Stomach smooth muscle (tissue), 2 donors: ENCODE measurements at regions not wholly inside any gene's neighbourhood (a gene's known extent, or its start where the extent isn't known, plus 50 kb on each side); places are given as distances from the start of the nearest gene placed in this dataset.

Experiments
- H3K27ac ChIP-seq: one replicate; pipeline ENCODE4 v1.7.0; 2013; ENCODE audit warnings: mild to moderate bottlenecking, low read length, inconsistent platforms
- H3K27me3 ChIP-seq, 2 donors: one replicate each; pipeline ENCODE4 v1.7.0; 2013; ENCODE audit warnings: low read length in 2 of 2; ENCODE audit not compliant: insufficient read depth in 2 of 2, control insufficient read depth in 1 of 2
- H3K36me3 ChIP-seq, 2 donors: one replicate each; pipeline ENCODE4 v1.7.0; 2013; ENCODE audit warnings: low read length in 2 of 2; ENCODE audit not compliant: control insufficient read depth in 2 of 2, insufficient read depth in 2 of 2
- H3K4me1 ChIP-seq: one replicate; pipeline ENCODE4 v1.7.0; 2013; ENCODE audit warnings: low read length; ENCODE audit not compliant: control insufficient read depth, insufficient read depth
- H3K4me3 ChIP-seq, 2 donors: one replicate each; pipeline ENCODE4 v1.7.0; 2013; ENCODE audit warnings: low read length in 2 of 2
- H3K9ac ChIP-seq, 2 donors: one replicate each; pipeline ENCODE4 v1.7.0; 2013; ENCODE audit warnings: low read length in 2 of 2, mild to moderate bottlenecking in 1 of 2
- H3K9me3 ChIP-seq, 2 donors: one replicate each; pipeline ENCODE4 v1.7.0; 2013; ENCODE audit warnings: low read length in 2 of 2; ENCODE audit not compliant: control insufficient read depth in 2 of 2
- donor health status: healthy.
- donor health status: Pancreatic carcinoma.

DNA sequence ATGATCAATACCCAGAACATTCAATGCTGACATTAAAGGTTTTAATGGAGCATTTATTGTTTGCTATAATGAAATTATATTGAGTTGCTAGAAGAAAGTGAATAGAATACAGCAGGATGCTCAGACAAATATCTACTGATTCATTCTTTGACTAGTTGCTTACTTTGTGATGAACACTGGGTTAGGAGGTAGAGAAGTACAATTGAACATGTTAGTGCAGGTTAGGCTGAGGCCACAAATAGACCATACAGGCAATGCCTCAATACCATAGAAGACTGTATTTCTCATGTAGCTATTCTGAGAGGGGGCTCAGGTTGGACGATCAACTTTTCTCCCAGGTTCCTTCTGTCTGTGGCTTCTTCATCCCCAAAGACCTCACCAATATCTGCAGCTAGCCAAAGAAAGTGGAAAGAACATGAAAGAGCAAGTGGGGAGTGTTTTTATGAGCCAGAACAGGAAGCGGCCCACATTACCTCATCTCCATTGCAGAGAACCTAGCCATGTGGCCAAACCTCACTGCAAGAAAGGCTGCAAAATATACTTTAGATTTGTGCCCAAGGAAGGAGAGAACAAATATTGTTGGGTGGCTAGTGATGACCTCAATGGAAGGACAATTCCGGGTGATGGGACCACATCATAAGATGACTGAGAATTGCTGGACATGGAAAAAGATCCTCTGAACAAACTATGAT is 180.3 kb upstream of the GATB start:
- no peaks in the 10 kb centered on the region for H3K9me3 ChIP-seq
- H3K27ac ChIP-seq: no peak overlapping the region
- no peak overlapping the region for H3K4me3 ChIP-seq
- no peaks in the 10 kb centered on the region for H3K4me1 ChIP-seq
- H3K36me3 ChIP-seq: no peaks in the 10 kb centered on the region
- H3K9ac ChIP-seq: no peak overlapping the region
- peaks cover 0 to 2% of the 10 kb centered on the region in 2 donors for H3K27me3 ChIP-seq

GRCh38 chr4:151940291-151940690 is 179.5 kb upstream of the GATB start:
- H3K4me3 ChIP-seq: no peak overlapping the region

GRCh38 chr4:151939670-151940069 is 178.9 kb upstream of the GATB start:
- H3K27ac ChIP-seq: no peak overlapping the region
- H3K36me3 ChIP-seq: no peaks in the 10 kb centered on the region
- no peak overlapping the region for H3K9ac ChIP-seq
- no peaks in the 10 kb centered on the region for H3K9me3 ChIP-seq
- no peaks in the 10 kb centered on the region for H3K4me1 ChIP-seq
- H3K27me3 ChIP-seq: peaks cover 0 to 2% of the 10 kb centered on the region in 2 donors
- H3K4me3 ChIP-seq: no peak overlapping the region

More at GRCh38 chr4:151940291-151940690, 179.5 kb upstream of the GATB start:
- peaks cover 0 to 2% of the 10 kb centered on the region in 2 donors for H3K27me3 ChIP-seq
- no peaks in the 10 kb centered on the region for H3K4me1 ChIP-seq
- no peak overlapping the region for H3K9ac ChIP-seq
- H3K36me3 ChIP-seq: no peaks in the 10 kb centered on the region
- no peaks in the 10 kb centered on the region for H3K9me3 ChIP-seq
- no peak overlapping the region for H3K27ac ChIP-seq

DNA sequence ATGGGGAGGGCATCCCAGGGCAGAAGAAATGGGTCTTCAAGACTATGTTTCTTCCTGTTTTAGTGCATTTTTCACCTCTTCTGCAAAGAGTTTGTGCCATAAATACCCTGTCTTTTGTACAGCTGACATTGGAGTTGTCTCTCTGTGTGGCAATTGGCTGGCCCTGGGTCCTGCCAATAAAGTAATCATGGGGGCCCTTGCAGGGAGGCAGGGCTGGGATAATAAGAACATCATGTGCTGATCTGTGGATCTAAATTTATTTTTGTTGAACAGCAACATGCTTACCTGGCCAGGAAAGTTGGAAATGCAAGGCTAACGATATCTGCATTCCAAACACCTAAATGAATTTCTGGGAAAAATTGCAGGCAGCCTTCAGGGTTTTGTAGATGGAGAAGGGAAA is 174.6 kb upstream of the GATB start:
- Histone ChIP-seq H3K36me3 (no peaks in the 10 kb centered on the region), H3K9me3 (no peaks in the 10 kb centered on the region), H3K27me3 (peaks cover 0 to 2% of the 10 kb centered on the region in 2 donors), H3K27ac (no peak overlapping the region), H3K4me1 (no peaks in the 10 kb centered on the region), H3K4me3 (no peak overlapping the region), H3K9ac (no peak overlapping the region)

DNA sequence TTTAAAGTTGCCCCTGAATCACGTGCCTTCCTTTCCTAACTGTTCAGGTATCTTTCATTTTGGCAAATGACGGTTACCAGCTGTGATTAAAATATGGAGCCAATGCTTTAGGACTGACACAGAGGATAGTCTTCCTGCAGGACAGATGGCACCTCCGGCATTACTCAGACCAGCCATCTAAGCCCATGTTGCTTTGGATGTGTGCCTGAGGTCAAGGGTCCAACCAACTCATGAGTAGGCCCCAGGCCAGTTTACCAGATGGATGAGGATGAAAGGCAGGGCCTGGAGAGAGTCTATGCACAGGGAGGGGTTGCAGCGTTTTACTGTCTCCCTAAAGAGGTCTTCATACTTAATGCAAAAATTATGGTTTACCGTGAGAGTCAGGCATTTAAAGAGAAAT is 174.0 kb upstream of the GATB start:
- H3K9me3 ChIP-seq: no peaks in the 10 kb centered on the region
- no peak overlapping the region for H3K9ac ChIP-seq
- no peaks in the 10 kb centered on the region for H3K4me1 ChIP-seq
- no peaks in the 10 kb centered on the region for H3K36me3 ChIP-seq
- H3K27ac ChIP-seq: no peak overlapping the region
- peaks cover 0 to 2% of the 10 kb centered on the region in 2 donors for H3K27me3 ChIP-seq
- H3K4me3 ChIP-seq: no peak overlapping the region

DNA sequence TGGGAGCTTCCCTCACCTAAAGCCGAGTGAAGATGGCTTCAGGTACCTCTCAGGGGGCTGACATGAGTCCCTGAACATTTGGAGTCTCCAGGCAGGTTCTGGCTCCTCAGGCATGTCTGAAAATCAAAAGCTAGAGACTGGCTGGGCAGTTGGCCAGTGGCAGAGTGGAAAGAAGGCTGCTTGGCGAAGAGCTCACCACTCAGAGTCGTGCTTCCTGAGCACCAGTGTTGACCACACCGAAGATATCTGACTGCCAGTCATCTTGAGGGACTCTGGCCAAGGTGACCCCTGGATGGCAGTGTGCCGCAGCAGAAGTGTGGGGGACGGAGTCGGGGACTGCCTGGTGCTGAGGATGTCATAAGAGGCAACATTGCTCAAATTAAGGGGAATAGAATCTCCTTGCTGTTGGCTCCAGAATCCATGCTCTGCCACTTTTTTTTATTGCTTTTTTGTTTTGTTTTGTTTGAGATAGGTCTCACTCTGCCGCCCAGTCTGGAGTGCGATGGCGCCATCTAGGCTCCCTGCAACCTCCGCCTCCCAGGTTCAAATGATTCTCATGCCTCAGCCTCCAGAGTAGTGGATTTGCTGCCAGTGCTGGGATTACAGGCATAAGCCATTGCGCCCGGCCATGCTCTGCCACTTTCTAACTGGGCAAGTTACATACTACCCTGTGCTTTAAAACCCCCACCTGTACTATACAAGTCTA is 172.5 kb upstream of the GATB start:
- no peaks in the 10 kb centered on the region for H3K36me3 ChIP-seq
- no peak overlapping the region for H3K4me3 ChIP-seq
- no peaks in the 10 kb centered on the region for H3K4me1 ChIP-seq
- peaks cover 0 to 2% of the 10 kb centered on the region in 2 donors for H3K27me3 ChIP-seq
- no peaks in the 10 kb centered on the region for H3K9me3 ChIP-seq
- H3K27ac ChIP-seq: no peak overlapping the region
- no peak overlapping the region for H3K9ac ChIP-seq

DNA sequence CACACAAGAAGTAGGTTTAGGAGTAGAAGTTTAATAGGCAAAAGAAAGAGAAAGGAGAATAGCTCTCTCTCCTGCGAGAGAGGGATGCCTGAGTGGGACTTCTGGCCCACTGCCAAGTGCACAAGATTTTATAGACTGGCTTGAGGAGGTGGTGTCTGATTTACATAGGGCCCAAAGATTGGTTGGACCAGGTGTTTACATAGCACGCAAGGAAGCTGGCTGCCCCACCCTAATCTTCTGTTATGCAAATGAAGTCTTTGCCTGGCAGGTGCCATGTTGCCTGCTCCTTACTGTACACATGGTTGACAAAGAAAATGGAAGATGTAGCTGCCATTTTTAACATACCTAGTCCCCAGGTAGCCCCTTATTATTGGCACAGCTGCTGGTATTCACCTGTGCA is 170.8 kb upstream of the GATB start:
- H3K36me3 ChIP-seq: no peaks in the 10 kb centered on the region
- H3K27ac ChIP-seq: no peak overlapping the region
- no peak overlapping the region for H3K9ac ChIP-seq
- no peaks in the 10 kb centered on the region for H3K27me3 ChIP-seq
- H3K9me3 ChIP-seq: no peaks in the 10 kb centered on the region
- no peak overlapping the region for H3K4me3 ChIP-seq
- H3K4me1 ChIP-seq: no peaks in the 10 kb centered on the region

DNA sequence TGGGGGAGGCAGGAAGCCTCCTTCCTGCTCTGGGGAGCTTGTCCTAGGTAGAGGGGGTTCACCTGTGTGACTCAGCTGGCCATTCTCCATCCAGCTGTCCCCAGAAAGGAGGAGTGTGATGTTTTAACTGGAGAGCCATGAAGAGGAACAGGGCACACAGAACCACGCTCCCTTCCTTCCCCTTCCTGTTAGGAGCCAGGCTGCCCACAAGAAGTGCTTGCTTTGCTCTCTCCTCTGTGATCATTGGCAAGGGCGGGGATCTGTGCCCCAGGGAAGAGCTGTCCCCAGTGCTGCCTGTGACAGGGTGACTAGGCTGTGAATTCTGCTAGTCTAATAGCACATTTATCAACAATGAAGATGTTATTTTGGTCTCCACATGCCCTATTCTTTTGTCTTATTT is 169.6 kb upstream of the GATB start:
- Histone ChIP-seq H3K9ac (no peak overlapping the region), H3K36me3 (no peaks in the 10 kb centered on the region), H3K9me3 (no peaks in the 10 kb centered on the region), H3K27ac (no peak overlapping the region), H3K4me1 (no peaks in the 10 kb centered on the region), H3K27me3 (no peaks in the 10 kb centered on the region), H3K4me3 (no peak overlapping the region)

- Histone ChIP-seq H3K4me3 (no peak overlapping the region), H3K27ac (no peak overlapping the region), H3K4me1 (no peaks in the 10 kb centered on the region), H3K36me3 (no peaks in the 10 kb centered on the region), H3K9ac (no peak overlapping the region), H3K27me3 (no peaks in the 10 kb centered on the region), H3K9me3 (no peaks in the 10 kb centered on the region)
Measured at GRCh38 chr4:151928112-151928511, 167.3 kb upstream of the GATB start.

DNA sequence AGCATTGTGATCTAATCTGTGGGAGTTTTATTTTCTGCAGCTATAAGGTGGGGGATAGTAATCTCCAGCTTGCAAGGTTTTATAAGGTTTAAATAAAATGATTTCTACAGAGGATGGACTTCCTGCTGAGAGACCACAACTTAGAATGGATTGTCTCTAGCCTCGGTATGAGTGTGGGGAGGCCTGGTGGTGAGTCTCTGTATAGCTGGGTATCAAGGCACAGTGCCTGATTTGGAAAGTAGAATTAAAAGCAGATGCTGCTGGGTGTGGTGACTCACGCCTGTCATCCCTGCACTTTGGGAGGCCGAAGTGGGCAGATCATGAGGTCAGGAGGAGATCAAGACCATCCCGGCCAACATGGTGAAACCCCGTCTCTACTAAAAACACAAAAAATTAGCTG is 162.0 kb upstream of the GATB start:
- H3K9me3 ChIP-seq: no peaks in the 10 kb centered on the region
- H3K4me1 ChIP-seq: no peaks in the 10 kb centered on the region
- no peak overlapping the region for H3K27ac ChIP-seq
- H3K9ac ChIP-seq: no peak overlapping the region
- H3K27me3 ChIP-seq: no peaks in the 10 kb centered on the region
- no peak overlapping the region for H3K4me3 ChIP-seq
- H3K36me3 ChIP-seq: no peaks in the 10 kb centered on the region

DNA sequence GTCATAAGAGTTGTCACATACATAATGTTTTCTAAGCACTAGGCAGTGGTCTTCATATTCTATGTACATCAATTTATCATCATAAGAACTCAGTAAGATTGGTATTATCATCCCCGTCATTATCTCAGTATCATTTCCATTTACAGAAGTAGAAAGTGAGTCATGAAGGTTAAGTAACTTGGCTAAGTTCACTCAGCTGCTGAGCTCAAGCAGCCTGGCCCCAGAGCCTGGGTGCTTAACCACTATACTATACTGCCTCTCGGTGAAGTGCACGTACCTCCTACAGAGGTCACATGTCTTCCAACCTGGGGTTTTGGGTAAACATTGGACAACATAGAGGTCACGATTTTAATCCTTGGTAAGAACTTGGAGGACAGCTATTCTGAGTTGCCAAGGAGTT is 161.5 kb upstream of the GATB start:
- Histone ChIP-seq H3K27ac (no peak overlapping the region), H3K9me3 (no peaks in the 10 kb centered on the region)

More for the DNA sequence above, 161.5 kb upstream of the GATB start:
- Histone ChIP-seq H3K36me3 (no peaks in the 10 kb centered on the region), H3K9ac (no peak overlapping the region), H3K4me1 (no peaks in the 10 kb centered on the region), H3K4me3 (no peak overlapping the region), H3K27me3 (no peaks in the 10 kb centered on the region)
